H9 (cell line): ENCODE measurements at regions not wholly inside any gene's neighbourhood (a gene's known extent, or its start where the extent isn't known, plus 50 kb on each side); places are given as distances from the start of the nearest gene placed in this dataset.

ENCODE experiments used
- DNase-seq: peaks from one replicate; pipeline ENCODE4 v3.0.0-alpha.2; 2017
- H2AFZ ChIP-seq: one replicate; pipeline ENCODE4 v1.6.1; 2013; ENCODE audit warnings: mild to moderate bottlenecking, low read length, control low read depth, moderate library complexity
- H2AK5ac ChIP-seq: 2 replicates; pipeline ENCODE4 v1.6.1; 2013; ENCODE audit warnings: low read length, control low read depth, mixed read lengths; ENCODE audit not compliant: insufficient read length
- H2BK120ac ChIP-seq: one replicate; pipeline ENCODE4 v1.6.1; 2013; ENCODE audit warnings: low read depth, mild to moderate bottlenecking, low read length, control low read depth, inconsistent platforms; ENCODE audit not compliant: poor library complexity, severe bottlenecking
- H2BK12ac ChIP-seq: 2 replicates; pipeline ENCODE4 v1.6.1; 2013; ENCODE audit warnings: low read length, control low read depth, mixed read lengths, low read depth; ENCODE audit not compliant: insufficient read length
- H2BK15ac ChIP-seq: 2 replicates; pipeline ENCODE4 v1.6.1; 2013; ENCODE audit warnings: low read depth, low read length, control low read depth
- H2BK20ac ChIP-seq: one replicate; pipeline ENCODE4 v1.6.1; 2013; ENCODE audit warnings: low read depth, mild to moderate bottlenecking, low read length, control low read depth, inconsistent platforms; ENCODE audit not compliant: poor library complexity, severe bottlenecking
- H2BK5ac ChIP-seq: 2 replicates; pipeline ENCODE4 v1.6.1; 2013; ENCODE audit warnings: low read length, control low read depth, mixed read lengths; ENCODE audit not compliant: insufficient read length
- H3K14ac ChIP-seq: 2 replicates; pipeline ENCODE4 v1.6.1; 2013; ENCODE audit warnings: low read length, control low read depth; ENCODE audit not compliant: insufficient read depth
- H3K18ac ChIP-seq: 2 replicates; pipeline ENCODE4 v1.6.1; 2013; ENCODE audit warnings: low read depth, mild to moderate bottlenecking, mixed read lengths, low read length, control low read depth; ENCODE audit not compliant: insufficient read length
- H3K23ac ChIP-seq: 2 replicates; pipeline ENCODE4 v1.6.1; 2013; ENCODE audit warnings: low read length, control low read depth, mixed read lengths, low read depth; ENCODE audit not compliant: insufficient read length
- H3K23me2 ChIP-seq: 2 replicates; pipeline ENCODE4 v1.6.1; 2013; ENCODE audit warnings: low read depth, mild to moderate bottlenecking, mixed read lengths, low read length, control low read depth; ENCODE audit not compliant: insufficient read length, poor library complexity, severe bottlenecking
- H3K27ac ChIP-seq: 2 replicates; pipeline ENCODE4 v1.5.1; 2013; ENCODE audit warnings: low read length, control low read depth, mixed read lengths, low read depth; ENCODE audit not compliant: insufficient read length
- H3K27me3 ChIP-seq: 2 replicates; pipeline ENCODE4 v1.6.1; 2013; ENCODE audit warnings: low read length, control low read depth, inconsistent platforms; ENCODE audit not compliant: insufficient read depth
- H3K4ac ChIP-seq: 2 replicates; pipeline ENCODE4 v1.6.1; 2013; ENCODE audit warnings: low read depth, mild to moderate bottlenecking, control low read depth, inconsistent platforms, low read length, moderate library complexity
- H3K4me1 ChIP-seq: 2 replicates; pipeline ENCODE4 v1.6.1; 2013; ENCODE audit warnings: low read length, control low read depth, inconsistent platforms; ENCODE audit not compliant: insufficient read depth
- H3K4me2 ChIP-seq: 2 replicates; pipeline ENCODE4 v1.6.1; 2013; ENCODE audit warnings: low read length, control low read depth, mixed read lengths; ENCODE audit not compliant: insufficient read length, insufficient read depth
- H3K56ac ChIP-seq: 2 replicates; pipeline ENCODE4 v1.6.1; 2013; ENCODE audit warnings: low read depth, mild to moderate bottlenecking, mixed read lengths, low read length, control low read depth; ENCODE audit not compliant: insufficient read length
- H3K79me1 ChIP-seq: 2 replicates; pipeline ENCODE4 v1.6.1; 2013; ENCODE audit warnings: low read depth, mild to moderate bottlenecking, moderate library complexity, low read length, control low read depth, inconsistent platforms; ENCODE audit not compliant: insufficient read depth, poor library complexity, severe bottlenecking
- H3K79me2 ChIP-seq: 2 replicates; pipeline ENCODE4 v1.6.1; 2013; ENCODE audit warnings: low read length, control low read depth, inconsistent platforms; ENCODE audit not compliant: insufficient read depth
- H3K9ac ChIP-seq: 2 replicates; pipeline ENCODE4 v1.6.1; 2013; ENCODE audit warnings: low read length, control low read depth, mixed read lengths; ENCODE audit not compliant: insufficient read length; ENCODE audit errors: extremely low read depth
- H3K9me3 ChIP-seq: one replicate; pipeline ENCODE4 v1.6.1; 2013; ENCODE audit warnings: low read depth, low read length, inconsistent platforms; ENCODE audit not compliant: control insufficient read depth
- H3T11ph ChIP-seq: one replicate; pipeline ENCODE4 v1.6.1; 2013; ENCODE audit warnings: mild to moderate bottlenecking, low read length, control low read depth, inconsistent platforms
- H4K20me1 ChIP-seq: one replicate; pipeline ENCODE4 v1.6.1; 2013; ENCODE audit not compliant: control insufficient read depth, insufficient read length, insufficient read depth
- H4K5ac ChIP-seq: 2 replicates; pipeline ENCODE4 v1.6.1; 2013; ENCODE audit warnings: low read depth, mild to moderate bottlenecking, mixed read lengths, low read length, control low read depth; ENCODE audit not compliant: insufficient read length
- H4K8ac ChIP-seq: replicated peaks from 2 replicates; pipeline ENCODE4 v1.6.1; 2013; ENCODE audit warnings: low read length, control low read depth, mixed read lengths, low read depth; ENCODE audit not compliant: insufficient read length
- H4K91ac ChIP-seq: 2 replicates; pipeline ENCODE4 v1.6.1; 2013; ENCODE audit warnings: low read depth, mild to moderate bottlenecking, moderate library complexity, mixed read lengths, low read length, control low read depth; ENCODE audit not compliant: insufficient read length
- H3K27ac Mint-ChIP-seq, 3 experiments: 2 replicates in 2 of 3; 3 replicates in 1 of 3; pipeline ENCODE4 v1.8.0; 2020 to 2021; ENCODE audit warnings: mixed read lengths in 3 of 3, mild to moderate bottlenecking in 1 of 3, moderate library complexity in 1 of 3
- H3K27me3 Mint-ChIP-seq: 2 replicates; pipeline ENCODE4 v1.8.0; 2021; ENCODE audit warnings: low read depth, mild to moderate bottlenecking, moderate library complexity, mixed read lengths
- H3K36me3 Mint-ChIP-seq, 3 experiments: 2 replicates in 2 of 3; 3 replicates in 1 of 3; pipeline ENCODE4 v1.8.0; 2020 to 2021; ENCODE audit warnings: low read depth in 3 of 3, mixed read lengths in 3 of 3; ENCODE audit not compliant: insufficient read depth in 1 of 3
- H3K4me1 Mint-ChIP-seq, 2 experiments: 2 replicates each; pipeline ENCODE4 v1.8.0; 2020; ENCODE audit warnings: mixed read lengths in 2 of 2
- H3K4me3 Mint-ChIP-seq, 2 experiments: 2 replicates in 1 of 2; 3 replicates in 1 of 2; pipeline ENCODE4 v1.8.0; 2020 to 2021; ENCODE audit warnings: mild to moderate bottlenecking in 2 of 2, mixed read lengths in 2 of 2, moderate library complexity in 1 of 2
- H3K9me3 Mint-ChIP-seq, 2 experiments: 2 replicates in 1 of 2; 3 replicates in 1 of 2; pipeline ENCODE4 v1.8.0; 2020; ENCODE audit warnings: mild to moderate bottlenecking in 2 of 2, mixed read lengths in 2 of 2, moderate library complexity in 1 of 2
- WGBS: extraction: QIAGEN DNeasy Blood & Tissue Kit; methylation state at CpG from one replicate; pipeline ENCODE4 v1.1.7; 2013; ENCODE audit warnings: missing lambda C conversion rate, low lambda C conversion rate, mixed read lengths; ENCODE audit not compliant: insufficient read length; ENCODE audit errors: extremely low coverage; 5-methylcytosine and 5-hydroxymethylcytosine counted together
- TF ChIP-seq, protein P1 (sequence below): fragments of 200-600 bp; sonication (generic); conservative IDR thresholded peaks from 3 replicates; pipeline ENCODE4 v1.8.0; 2021; ENCODE audit warnings: antibody characterized with exemption, mild to moderate bottlenecking

DNA sequence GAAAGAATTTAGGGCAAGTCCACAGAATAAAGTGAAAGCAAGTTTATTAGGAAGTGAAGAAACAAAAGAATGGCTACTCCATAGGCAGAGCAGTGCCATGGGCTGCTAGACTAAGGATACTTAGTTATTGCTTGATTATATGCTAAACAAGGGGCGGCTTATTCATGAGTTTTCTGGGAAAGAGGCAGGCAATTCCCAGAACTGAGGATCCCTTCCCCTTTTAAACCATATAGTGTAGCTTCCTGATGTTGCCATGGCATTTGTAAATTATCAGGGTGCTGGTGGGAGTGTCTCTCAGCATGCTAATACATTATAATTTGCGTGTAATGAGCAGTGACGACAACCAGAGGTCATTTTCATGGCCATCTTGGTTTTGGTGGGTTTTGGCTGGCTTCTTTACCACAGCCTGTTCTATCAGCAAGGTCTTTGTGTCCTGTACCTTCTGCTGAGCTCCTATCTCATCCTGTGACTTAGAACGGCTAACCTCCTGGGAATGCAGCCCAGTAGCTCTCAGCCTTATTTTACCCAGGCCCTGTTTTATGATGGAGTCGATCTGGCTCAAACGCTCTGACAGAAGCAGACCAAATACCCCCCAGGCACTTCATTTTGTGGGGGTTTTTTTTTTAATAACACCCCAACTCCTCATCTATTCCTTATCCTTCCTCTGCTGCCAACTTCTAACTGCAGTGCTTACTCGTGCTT is 103.0 kb upstream of the RARB start:
- Mint-ChIP-seq H3K9me3 (peaks cover 9 to 11% of the 10 kb centered on the region in 2 experiments; a peak in 4 of 5 replicates), H3K4me3 (no peak overlapping the region), H3K27ac (no peak overlapping the region), H3K27me3 (no peaks in the 10 kb centered on the region; the same call in 1 of the 2 replicates), H3K4me1 (peaks cover 10 to 17% of the 10 kb centered on the region in 2 experiments), H3K36me3 (peaks cover 4 to 22% (median 6%) of the 10 kb centered on the region in 3 experiments)
- Histone ChIP-seq H3K27ac (no peak overlapping the region), H3K4me2 (no peak overlapping the region), H3K9ac (no peak overlapping the region), H2BK20ac (no peak overlapping the region), H3K14ac (no peak overlapping the region), H4K91ac (no peak overlapping the region), H2BK5ac (no peak overlapping the region), H3T11ph (no peak overlapping the region), H4K20me1 (no peaks in the 10 kb centered on the region), H2AK5ac (no peak overlapping the region), H3K18ac (no peak overlapping the region), H2BK15ac (no peak overlapping the region), H3K27me3 (no peaks in the 10 kb centered on the region), H2BK12ac (no peak overlapping the region), H3K79me2 (no peaks in the 10 kb centered on the region), H4K5ac (no peak overlapping the region), H4K8ac (no peak overlapping the region), H3K9me3 (no peaks in the 10 kb centered on the region), H2AFZ (no peak overlapping the region), H3K23ac (no peak overlapping the region), H3K4ac (no peak overlapping the region), H3K23me2 (no peaks in the 10 kb centered on the region), H3K79me1 (no peaks in the 10 kb centered on the region), H3K56ac (no peak overlapping the region), H2BK120ac (no peak overlapping the region), H3K4me1 (no peaks in the 10 kb centered on the region; the same call in 1 of the 2 replicates)
- no CpG with 5 or more reads among the region's 7 CpGs for WGBS
- TF ChIP-seq, protein P1, sequence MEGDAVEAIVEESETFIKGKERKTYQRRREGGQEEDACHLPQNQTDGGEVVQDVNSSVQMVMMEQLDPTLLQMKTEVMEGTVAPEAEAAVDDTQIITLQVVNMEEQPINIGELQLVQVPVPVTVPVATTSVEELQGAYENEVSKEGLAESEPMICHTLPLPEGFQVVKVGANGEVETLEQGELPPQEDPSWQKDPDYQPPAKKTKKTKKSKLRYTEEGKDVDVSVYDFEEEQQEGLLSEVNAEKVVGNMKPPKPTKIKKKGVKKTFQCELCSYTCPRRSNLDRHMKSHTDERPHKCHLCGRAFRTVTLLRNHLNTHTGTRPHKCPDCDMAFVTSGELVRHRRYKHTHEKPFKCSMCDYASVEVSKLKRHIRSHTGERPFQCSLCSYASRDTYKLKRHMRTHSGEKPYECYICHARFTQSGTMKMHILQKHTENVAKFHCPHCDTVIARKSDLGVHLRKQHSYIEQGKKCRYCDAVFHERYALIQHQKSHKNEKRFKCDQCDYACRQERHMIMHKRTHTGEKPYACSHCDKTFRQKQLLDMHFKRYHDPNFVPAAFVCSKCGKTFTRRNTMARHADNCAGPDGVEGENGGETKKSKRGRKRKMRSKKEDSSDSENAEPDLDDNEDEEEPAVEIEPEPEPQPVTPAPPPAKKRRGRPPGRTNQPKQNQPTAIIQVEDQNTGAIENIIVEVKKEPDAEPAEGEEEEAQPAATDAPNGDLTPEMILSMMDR = no peak
- DNase-seq = no peak
